ENCODE measurements at regions not wholly inside any gene's neighbourhood (a gene's known extent, or its start where the extent isn't known, plus 50 kb on each side); places are given as distances from the start of the nearest gene placed in this dataset.

DNA sequence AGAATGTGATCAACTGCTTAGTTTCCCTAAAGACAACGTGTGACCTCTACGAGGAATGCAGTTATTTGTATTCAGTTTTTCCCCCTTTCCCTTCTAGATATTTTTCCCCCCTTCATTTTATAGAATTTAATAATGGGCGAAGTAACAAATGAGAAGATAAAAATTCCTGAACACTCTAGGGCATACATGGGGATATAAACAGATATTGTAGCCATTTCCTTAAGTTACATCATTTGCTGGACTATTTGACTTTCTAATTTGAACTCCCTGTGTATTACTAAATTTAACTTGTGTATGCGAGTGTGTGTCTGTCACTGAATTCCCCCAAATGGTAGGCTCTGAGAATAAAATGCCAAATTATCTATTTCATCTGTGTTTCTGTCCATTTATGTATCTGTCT, 99.0 kb upstream of the ZFP64 start:
- H3K4me3 ChIP-seq (ENCODE audit: low read depth, low read length): no peak overlapping the region
- TF ChIP-seq CTCF (IDR thresholded peaks at IDR 0.05; ENCODE audit: borderline replicate concordance, insufficient read depth, low read depth, low read length): no peak

DNA sequence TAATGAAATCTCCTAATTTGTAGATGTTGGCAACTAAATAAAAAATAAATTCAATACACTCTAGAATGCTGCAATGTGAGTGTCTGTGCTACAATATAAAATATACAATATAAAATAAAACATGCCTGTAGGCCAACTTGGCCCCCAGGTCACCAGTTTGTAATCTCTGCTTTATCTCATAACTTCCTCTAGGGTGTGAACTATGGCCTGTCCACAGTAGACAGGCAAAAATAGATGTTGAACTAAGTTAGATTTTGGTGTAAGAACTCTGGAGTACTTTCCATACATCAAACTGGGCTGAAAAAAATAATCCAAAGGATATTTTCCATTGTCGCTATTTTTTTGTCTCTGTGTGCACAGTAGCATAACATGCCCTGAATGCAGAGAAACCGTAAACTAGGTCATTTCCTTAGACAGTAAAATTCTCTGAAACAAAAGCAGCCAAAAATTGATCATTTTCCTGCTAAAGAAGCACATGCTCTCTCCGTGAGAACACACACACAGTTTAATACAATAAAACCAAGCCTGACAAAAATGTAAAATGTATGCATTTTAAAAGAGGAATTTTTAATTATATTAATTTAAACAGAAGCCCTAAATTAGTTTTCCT, 98.5 kb upstream of the ZFP64 start:
- no peak overlapping the region for H3K4me3 ChIP-seq (ENCODE audit: low read depth, low read length)
- TF ChIP-seq CTCF (IDR thresholded peaks at IDR 0.05; ENCODE audit: borderline replicate concordance, insufficient read depth, low read depth, low read length): no peak

DNA sequence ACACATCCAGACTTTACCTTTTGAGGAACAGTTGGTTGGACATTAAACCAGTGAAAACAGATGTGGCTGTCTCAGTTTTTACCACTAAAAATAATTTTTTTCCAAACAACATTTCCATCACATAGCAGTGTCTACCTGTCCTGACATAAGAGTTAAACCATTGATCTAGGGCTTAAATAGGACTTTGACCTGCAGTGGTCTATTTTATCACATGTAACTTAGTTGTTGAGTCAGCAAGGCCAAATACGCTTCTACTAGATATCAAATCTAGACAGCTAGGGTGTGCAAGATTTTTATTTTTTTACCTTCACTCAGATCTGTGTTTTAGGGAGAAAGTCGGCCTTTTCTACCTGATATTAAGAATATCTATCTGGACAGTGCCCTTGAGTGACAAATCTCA, 88.8 kb upstream of the ZFP64 start:
- H3K4me3 ChIP-seq (ENCODE audit: low read depth, low read length): no peak overlapping the region

GRCh38 chr20:52279706-52280105, 88.1 kb upstream of the ZFP64 start:
- H3K4me3 ChIP-seq (ENCODE audit: low read depth, low read length): no peak overlapping the region
- TF ChIP-seq CTCF (IDR thresholded peaks at IDR 0.05; ENCODE audit: borderline replicate concordance, insufficient read depth, low read depth, low read length): no peak

More for the DNA sequence above, 88.8 kb upstream of the ZFP64 start:
- no peak for TF ChIP-seq CTCF (IDR thresholded peaks at IDR 0.05; ENCODE audit: borderline replicate concordance, insufficient read depth, low read depth, low read length)

DNA sequence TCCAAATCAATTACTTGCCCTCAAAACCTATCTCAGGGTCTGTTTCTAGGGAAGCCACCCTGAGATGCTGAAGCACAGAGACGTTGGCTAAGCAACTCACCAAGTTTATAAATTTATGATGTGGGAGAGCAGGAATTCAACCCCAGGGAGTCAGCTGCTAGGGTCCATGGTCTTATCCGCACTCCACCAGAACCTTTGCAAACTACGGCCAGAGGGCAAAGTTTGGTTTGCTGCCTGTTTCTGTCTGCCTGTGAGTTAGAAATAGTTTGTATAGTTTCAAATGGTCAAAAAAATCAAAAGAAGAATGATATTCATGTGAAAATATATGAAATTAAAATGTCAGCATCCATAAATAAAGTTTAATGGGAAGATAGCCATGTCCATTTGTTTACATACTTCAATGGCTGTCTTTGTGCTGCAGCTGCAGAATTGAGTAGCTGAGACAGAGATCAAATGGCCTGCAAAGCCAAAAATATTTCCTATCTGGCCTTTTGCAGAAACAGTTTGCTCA, 83.7 kb upstream of the ZFP64 start:
- TF ChIP-seq CTCF (IDR thresholded peaks at IDR 0.05; ENCODE audit: borderline replicate concordance, insufficient read depth, low read depth, low read length): no peak
- H3K4me3 ChIP-seq (ENCODE audit: low read depth, low read length): no peak overlapping the region

GRCh38 chr20:52270696-52271095, 79.1 kb upstream of the ZFP64 start:
- H3K4me3 ChIP-seq (ENCODE audit: low read depth, low read length): no peak overlapping the region
- TF ChIP-seq CTCF (IDR thresholded peaks at IDR 0.05; ENCODE audit: borderline replicate concordance, insufficient read depth, low read depth, low read length): no peak

DNA sequence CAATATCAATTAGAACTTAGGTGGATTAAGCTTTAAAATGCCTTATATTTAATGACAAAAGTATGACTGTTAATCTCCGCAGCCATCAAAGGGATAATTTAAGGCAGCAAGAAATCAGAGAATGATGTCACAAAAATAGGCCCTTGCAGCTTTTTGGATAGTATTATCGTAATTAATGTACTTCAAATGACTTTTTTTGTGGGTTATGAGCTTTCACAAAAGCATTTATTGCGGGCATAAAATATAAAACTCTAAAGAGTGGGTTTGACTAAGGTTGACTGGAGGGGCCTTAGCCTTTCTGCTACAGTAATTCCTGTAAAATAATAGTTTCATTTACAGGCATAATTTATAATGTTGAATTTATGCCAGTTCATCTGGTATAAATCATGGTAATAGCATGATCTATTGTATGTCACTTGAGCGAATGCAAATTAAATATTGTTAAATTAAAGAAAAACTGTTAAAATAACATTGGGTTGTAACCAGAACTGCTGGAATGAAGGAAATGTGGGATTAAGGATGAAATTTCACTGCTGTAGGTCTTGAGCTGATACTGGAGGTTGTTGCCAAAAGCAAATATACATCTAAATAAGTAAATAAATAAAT, 78.5 kb upstream of the ZFP64 start:
- H3K4me3 ChIP-seq (ENCODE audit: low read depth, low read length): no peak overlapping the region
- TF ChIP-seq CTCF (IDR thresholded peaks at IDR 0.05; ENCODE audit: borderline replicate concordance, insufficient read depth, low read depth, low read length): no peak

All from GM12875 (cell line).